HG03060 (cell line): ENCODE measurements at regions not wholly inside any gene's neighbourhood (a gene's known extent, or its start where the extent isn't known, plus 50 kb on each side); places are given as distances from the start of the nearest gene placed in this dataset.

Experiments
- ATAC-seq: cut with Tn5 transposase; IDR thresholded peaks from one replicate; pipeline ENCODE4 v1.9.1; 2021; ENCODE audit warnings: low read depth, moderate number of reproducible peaks; ENCODE audit not compliant: unreplicated experiment

DNA sequence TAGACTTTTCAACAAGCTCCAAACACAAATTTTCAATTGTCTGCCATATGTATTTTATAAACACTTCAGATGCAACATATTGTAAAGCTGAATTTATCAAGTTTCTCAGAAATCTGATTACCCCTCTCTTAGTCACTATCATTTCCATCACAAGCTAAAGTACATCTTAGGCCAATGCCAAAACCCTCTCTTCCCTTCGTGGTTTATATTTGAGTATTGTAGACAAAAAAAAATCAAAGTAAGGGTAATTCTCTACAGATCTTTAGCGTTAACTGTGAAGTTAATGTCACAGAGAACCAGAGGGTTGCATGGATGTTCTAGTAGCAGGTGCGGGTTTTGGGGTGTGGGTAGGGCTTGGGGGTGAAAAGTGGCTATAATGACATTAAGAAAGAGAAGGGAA, 387.7 kb upstream of the PTGER4 start:
- no peak for ATAC-seq

DNA sequence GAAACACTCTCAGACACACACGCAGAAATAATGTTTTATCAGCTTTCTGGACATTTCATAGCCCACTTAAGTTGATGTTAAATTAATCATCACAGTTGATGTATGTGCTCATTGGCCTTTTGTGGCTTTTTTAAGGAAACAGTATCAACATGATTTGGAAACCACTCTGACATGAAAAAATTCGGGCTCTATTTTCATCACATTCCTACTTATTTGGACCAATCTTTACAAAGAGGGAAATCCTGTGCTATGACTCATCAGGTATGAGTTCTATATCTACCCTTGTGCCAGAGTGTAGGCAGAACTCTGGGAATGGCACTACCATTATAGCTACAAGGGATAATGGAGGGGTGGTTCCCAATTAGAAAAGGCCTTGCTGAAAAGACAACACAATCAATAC, 388.4 kb upstream of the PTGER4 start:
- ATAC-seq, result no peak

DNA sequence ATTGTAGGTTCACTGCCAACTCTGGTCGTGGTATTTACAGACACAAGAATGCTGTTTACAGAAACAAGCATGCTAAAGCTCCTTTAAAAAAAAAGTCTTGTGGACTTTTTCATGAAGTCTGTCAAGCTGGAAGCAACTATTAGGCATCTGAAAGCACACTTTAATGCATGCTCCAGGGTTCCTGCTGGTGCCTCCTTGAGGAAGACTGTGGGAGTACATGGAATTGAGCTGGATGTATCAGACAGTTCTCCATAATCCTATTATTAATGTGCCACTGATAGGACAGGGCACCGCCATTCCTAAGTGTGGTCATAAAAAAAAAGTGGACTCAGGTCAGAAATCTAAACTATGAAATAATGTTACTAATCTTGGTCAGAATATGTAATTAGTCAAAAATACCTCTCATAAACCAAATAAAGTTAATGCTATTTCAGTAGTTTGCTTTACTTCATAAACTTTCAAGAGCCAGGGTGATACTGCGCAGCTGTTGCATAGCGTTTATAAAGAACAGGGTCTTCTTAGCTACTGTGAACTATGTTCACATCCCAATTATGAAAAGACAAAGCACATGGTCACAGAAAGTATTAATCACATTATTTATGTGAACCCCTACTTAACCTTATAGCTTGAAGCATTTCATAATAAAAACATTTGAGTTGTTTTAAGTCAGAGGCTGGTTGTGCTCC, 390.8 kb upstream of the PTGER4 start:
- no peak for ATAC-seq

DNA sequence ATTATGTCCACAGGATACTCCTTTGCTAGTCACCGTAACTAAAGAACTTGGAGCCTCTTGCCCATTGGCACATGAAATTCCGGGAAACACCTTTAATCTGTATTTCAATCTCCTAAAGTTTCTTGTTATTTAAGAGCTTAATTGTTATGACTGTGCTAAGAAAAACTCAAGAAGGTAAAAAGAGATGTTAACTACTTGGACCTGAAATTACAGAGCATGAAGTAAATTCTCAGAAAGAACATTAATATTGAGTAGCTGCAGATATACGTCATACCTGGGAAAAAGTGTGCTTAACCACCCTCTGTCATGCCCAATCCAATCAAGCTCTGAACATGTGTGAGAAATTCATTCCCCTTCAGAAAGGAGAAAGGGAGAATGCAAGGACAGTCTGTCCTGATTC, 394.9 kb upstream of the PTGER4 start:
- no peak for ATAC-seq

DNA sequence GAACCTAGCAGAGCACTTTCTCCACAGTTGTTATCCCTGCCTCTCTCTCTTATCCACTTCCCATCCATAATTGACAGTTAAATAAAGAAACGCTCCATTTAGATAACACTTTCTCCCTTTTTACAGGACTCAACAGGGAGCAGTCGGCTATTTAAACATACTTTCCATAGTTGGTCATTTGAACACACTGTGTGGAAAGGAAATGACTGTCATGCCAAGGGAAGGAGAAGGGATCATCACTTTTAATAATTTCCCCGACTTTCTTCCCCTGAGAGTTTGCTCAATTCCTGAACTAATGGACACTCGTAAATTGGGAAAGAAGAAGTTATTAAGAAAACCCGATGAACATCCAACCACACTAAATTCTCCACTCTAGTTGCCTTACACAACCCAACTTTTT, 400.8 kb upstream of the PTGER4 start:
- ATAC-seq, result no peak

DNA sequence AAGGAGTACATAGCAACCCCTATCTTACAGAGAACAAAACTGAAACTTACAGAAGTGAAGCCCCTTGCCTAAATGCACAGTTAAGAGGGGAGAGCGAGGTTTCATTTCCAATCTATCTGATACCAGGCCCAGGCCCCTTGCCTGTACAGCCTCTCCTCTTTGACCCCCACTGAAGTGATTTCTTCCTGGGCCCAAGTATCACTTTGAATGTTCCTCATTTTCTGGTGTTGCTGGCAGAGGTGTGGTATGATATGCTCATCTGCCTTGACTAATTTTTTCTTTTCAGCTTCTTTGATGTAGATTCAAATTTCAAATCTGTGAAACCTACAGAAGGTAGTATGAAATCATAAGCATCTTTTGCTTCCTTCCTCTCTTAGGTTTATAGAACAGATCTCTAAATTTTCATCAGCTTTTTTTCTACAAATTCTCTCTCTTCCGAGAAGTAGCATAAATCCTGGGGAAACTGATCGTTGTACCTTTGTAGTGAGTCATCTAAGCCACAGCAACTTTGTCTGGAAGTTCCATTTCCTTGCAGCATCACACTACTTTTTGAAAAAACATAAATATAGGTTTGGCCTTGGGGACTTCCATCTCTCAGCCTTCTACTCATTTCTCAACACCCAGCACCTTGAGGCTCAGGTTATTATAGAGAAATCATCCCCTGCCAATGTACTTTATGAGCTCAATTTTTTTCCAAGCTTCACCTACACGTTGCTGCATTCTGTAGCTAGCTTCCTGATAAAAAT, 402.4 kb upstream of the PTGER4 start:
- ATAC-seq, result peak; percentile 43

DNA sequence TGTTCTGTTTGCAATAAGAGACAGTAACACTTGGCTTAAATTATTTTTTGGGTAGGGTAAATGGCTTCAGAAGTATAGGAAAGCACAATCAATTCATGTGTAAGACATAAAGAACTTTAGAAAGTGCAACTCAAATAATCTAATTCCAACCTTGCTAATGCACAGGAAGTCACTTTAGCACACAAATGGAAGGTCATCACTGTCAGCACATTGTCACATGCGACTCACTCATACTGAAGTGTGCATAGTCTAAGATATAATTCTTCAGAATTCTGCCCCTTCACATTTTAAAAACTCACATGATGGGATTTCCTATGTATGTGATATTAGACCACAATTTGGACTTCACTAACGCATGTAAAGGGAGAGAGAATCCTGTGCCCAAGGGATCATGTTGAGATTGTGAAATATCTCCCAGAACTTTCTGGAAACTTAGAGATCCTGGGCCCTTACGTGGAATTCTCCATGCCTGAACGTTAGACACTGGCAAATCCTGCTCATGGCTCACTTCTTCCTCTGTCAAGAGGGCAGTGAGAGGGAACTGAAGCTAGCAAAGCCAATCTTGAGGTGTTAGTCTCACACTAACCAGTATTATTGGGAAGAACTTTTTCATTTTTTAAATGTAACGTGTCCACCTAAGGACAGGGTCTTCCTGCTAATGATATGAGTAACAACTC, 403.2 kb upstream of the PTGER4 start:
- no peak for ATAC-seq

DNA sequence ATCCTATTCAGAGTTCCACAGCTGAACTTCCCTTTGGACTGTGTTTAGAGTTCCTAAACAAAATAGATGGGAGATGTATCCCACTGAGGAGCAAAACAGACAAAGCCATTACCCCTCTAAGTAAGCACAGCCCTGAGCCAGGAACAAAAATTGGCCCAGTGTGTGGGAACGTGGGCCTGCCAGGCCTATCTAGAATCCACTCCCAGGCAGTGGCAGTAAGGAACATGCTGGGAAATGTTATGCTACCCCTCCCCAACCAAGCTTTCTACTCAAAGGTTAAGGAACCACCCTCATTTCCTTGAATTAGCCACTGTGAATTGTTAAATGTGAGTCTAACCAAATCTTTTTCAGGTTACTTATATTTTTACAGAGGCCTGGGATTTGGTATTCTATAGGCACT, 405.1 kb upstream of the PTGER4 start:
- no peak for ATAC-seq

DNA sequence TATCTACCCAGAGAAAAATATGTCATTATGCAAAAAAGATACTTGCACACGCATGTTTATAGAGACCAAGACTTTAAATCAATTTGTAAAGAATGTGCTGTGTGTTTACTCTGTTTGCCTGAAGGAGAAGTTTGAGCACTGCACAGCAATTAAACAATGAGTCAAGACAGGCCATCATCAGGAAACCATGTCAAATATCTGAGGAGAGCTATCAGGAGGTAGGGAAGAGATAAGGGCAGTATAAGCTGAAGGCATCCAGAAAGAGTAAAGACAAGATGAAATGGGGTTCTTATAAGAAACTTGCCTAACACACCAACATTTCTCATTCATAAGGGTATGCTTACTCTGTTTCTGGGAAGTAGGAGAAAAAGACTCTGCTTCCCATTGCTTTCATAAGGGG, 405.8 kb upstream of the PTGER4 start:
- ATAC-seq, result no peak

DNA sequence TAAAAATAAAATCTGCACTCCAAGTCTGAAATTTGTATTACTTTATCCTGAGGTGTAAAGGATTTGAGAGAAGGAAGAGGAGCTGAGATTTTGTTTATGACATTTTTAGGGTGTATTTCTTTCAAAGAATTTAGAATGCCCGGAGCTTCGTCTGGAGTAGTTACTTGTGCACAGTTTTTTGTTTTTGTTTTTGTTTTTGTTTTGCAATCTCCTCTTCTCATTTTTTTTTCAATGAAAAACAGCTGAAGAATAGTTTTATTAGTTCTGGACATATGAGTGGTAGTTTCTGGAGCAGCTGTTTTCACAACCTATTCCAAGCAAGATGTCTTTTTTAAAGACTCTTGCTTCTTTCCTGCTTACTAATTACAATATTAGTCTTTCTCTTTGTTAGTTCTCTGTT, 408.2 kb upstream of the PTGER4 start:
- no peak for ATAC-seq

DNA sequence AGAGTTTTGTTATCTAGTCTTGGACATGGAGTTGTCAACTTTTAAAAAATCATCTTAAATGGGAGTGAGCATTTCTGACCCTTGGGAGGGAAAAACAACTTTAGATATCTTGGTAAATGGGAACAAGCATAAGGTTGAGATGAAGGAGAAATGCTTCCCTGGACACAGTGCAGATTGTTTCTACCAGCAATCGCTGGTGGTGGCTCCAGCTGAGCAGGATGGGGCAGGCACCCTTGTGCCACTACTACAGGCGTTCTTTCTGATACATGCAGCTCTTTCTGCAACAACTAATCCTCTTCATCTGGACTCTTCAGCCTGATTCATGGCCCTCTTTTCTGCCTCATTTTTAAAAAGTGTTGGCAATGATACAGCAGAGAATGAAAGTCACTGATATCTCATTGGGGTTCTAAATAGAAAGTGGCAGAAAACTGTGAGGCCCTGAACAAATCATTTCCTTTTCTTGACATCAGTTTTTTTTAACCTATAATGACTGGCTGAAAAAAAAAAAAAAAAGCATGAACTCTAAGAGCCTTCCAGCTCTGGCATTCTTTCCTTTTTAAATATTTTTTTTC, 409.4 kb upstream of the PTGER4 start:
- no peak for ATAC-seq

DNA sequence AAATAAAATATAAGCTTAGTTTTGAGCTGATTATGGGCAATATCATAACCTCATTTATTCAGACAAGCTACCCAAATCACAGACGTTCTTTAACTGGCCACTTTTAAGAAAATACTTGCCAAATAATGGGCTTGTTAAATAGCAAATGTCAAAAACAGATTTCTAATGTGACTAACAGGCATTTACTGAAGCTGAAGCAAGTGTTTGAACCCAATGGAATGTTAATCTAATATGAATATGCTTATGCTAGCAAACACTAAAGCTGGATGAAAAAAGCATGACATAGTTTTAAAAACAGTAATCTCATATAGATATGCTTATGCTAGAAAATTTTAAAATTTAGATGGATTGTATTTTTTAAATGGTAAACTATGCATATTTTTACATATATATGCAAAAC, 411.6 kb upstream of the PTGER4 start:
- no peak for ATAC-seq

DNA sequence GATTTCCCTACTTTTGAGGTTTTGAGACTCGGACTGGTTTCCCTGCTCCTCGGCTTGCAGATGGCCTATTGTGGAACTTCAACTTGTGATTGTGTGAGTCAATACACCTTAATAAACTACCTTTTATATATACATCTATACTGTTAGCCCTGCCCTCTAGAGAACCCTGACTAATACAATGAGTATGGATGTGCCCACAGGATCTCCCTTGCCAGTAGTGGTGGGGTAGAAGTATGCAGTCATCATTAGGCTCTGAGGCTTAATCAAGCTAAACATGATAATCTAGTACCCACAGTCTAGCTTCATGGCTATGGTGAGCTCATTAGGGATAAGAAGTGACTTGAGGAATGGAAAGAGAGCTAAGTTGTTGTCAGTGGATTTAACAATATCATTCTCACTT, 412.8 kb upstream of the PTGER4 start:
- ATAC-seq, result no peak

DNA sequence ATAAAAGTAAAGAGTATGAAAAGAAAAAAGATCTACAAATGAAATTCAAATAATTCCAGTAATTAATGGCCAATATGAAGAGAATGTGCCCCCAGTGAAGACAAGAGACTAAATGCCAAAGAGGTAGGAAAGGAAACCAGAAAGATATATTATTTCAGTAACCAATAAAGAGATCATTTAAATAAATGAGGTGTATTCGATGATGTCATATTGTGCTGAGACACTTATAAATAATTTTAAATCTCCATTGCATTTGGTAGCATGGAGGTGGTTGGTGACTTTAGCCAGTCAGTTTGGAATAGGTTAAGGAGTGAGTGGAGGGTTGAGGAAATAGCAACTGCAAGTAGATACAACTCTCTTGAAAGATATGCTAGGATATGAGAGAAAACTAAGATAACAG, 417.7 kb upstream of the PTGER4 start:
- no peak for ATAC-seq

DNA sequence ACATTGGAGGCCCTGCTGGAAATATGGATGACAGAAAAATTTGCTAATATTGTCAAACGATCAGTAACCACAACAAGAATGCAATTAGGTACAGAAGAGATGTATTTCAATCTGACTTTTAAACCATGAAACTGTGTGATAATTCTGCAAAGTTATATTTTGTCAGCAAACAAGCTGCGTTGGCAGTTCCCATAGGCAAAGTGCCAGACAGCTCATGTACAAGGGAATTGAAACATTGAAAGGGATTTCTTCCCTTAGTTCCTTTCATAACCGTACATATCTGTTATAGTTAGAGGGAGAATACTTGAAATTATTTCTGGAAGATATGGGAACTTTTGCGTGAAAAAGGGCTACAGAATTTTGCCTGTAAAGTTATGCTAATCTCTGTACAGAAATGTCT, 419.4 kb upstream of the PTGER4 start:
- no peak for ATAC-seq

DNA sequence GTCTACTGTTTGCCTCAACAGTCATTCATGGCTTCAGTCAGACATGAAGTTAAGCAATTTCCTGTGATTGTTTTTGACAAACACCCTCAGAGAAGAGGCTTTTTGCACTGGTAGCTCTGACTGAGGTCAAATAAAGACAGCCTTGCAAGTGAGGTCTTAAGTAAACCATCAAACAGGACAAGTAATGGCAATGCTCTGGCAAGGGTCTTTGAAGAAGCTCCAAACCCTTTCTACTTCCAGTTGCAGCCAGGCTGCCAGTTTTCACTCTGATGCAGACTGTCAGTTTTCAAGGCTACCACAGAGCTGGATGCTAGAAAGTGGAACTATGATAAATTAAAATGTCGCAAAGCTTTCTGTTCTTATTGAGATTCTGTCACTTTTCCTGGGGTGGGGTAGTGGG, 421.5 kb upstream of the PTGER4 start:
- ATAC-seq, result no peak

DNA sequence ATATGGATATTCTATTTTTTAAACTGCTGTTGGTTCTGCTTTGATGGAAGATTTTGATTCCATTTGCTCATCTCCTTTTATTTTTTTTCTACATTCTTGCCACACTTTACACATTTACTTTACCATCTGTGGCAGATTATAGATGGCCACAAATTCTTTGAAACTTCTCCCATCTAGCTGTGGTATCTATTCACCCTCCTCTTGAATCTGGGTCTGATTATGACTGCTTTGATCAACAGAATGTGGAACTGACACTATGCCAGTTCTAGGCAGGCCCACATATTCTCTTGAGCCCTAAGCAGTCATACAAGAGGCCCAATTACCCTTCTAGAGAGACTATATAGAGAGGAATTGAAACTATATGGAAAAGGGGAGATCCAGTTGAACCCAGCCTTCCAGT, 439.0 kb upstream of the PTGER4 start:
- no peak for ATAC-seq

DNA sequence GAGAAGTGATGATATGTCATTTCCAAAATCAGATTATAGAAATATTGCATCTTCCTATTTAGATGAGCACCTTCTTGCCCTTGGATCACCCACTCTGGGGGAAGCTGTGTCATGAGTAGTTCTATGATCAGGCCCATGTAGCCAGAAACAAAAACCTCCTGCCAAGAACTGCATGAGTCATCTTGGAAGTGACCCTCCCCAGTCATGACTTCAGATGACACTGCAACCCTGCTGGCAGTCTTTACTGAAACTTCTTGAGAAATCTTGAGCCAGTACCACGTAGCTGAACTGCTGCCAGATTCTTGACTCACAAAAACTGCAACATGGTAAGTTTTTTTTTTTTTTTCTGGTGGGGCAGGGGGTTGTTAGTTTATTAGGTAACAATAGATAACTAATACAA, 439.6 kb upstream of the PTGER4 start:
- no peak for ATAC-seq

DNA sequence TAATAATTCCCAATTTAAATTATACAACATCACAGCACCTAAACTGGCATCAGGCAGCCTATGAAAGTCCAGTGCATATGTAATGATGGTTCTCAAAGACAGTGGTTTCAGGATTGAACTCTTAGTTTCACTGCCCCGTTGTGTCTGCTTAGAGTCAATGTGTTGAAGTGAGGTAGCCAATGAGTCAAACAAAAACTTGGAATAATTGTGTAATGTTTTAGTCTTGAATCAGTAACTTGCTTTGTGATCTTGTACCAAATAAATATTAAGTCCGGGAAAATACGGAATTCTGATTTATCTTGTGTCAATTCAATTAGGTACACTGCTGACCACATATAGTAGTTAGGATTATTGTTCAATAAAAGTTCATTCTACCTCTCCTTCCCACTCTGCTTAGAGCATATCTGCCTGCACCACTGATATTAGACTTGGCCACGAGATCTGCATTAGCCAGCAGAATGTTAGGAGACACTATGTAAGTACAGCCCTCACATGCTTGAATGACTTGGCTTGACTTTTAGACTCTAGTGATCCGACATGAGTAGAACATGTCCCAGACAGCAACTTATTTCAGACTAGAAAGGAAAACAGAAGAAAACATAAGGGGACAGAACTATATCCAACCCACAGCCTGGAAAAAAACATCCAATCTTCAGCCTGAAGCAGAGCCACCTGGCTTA, 441.5 kb upstream of the PTGER4 start:
- ATAC-seq, result no peak

DNA sequence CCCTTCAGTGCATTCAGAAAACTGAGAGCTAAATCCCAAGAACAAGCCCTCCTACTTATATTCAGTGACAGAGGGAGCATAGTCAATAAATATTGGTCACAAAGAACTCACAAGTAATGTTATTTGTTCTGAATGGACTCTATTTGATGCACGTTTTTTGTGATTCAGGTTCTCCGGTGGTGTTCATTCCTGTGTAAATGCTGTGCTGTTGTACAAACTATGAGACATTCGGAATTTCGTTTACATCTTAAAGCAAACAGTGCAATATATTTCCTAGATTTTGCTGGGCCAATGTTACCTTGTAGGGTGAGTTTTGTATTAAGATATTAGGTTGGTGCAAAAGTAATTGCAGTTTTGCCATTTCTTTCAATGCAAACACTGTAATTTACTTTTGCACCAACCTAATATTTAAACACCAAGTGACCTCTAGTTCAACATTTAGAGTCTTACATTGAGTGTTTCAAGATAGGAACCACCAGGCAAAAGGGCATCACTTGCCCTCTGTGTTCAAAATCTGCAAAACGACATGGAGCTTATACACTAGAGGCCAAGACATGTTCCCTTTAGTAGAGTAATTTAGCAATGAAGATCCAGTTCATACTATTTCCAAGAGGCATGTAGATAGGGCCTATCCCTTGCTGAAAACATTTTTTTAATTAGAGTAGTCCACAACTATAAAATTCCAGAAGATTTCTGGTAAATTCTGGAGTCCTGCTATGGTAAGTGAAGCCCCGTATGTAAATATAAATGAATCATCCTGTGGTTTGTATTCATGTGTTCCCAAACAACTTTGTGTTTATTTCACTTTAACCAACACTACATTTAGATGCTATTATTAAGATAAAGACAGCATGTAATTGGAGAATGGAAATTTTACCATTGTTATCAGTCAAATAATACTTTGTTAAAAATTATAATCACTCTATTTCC, 444.0 kb upstream of the PTGER4 start:
- no peak for ATAC-seq
